HG03103 (cell line): ENCODE measurements at regions not wholly inside any gene's neighbourhood (a gene's known extent, or its start where the extent isn't known, plus 50 kb on each side); places are given as distances from the start of the nearest gene placed in this dataset.
"Not testable (repeated sequence)": the region's sequence is repeated elsewhere in the genome, so short reads cannot be mapped to it uniquely, and the experiment has no call there.

Experiments used
- ATAC-seq: cut with Tn5 transposase; IDR thresholded peaks from one replicate; pipeline ENCODE4 v1.9.1; 2021; ENCODE audit warnings: low read depth; ENCODE audit not compliant: unreplicated experiment

- no peak for ATAC-seq
Observed at GRCh38 chr5:27140831-27141230, 102.4 kb upstream of the CDH9 start.

- ATAC-seq = no peak
Observed at GRCh38 chr5:27130587-27130986, 92.2 kb upstream of the CDH9 start.

GRCh38 chr5:27129926-27130325 lies 91.5 kb upstream of the CDH9 start:
- ATAC-seq = no peak

GRCh38 chr5:27125856-27126255 lies 87.5 kb upstream of the CDH9 start:
- no peak for ATAC-seq

- no peak for ATAC-seq
Observed at GRCh38 chr5:27124590-27124989, 86.2 kb upstream of the CDH9 start.

- ATAC-seq = not testable (repeated sequence)
Observed at GRCh38 chr5:27119736-27120321, 81.4 kb upstream of the CDH9 start.

- ATAC-seq = no peak
Observed at GRCh38 chr5:27103486-27103885, 65.1 kb upstream of the CDH9 start.

GRCh38 chr5:27095761-27096160 lies 57.4 kb upstream of the CDH9 start:
- not testable (repeated sequence) for ATAC-seq

- no peak for ATAC-seq
Observed at GRCh38 chr5:27093279-27093678, 54.9 kb upstream of the CDH9 start.

GRCh38 chr5:27091858-27092257 lies 53.5 kb upstream of the CDH9 start:
- no peak for ATAC-seq

- not testable (repeated sequence) for ATAC-seq
Observed at GRCh38 chr5:27088822-27089221, 50.4 kb upstream of the CDH9 start.
